CD4-positive, alpha-beta T cell treated with Interferon alpha-2 for 1 hour (primary cell): ENCODE measurements at regions not wholly inside any gene's neighbourhood (a gene's known extent, or its start where the extent isn't known, plus 50 kb on each side); places are given as distances from the start of the nearest gene placed in this dataset.

Source experiments
- DNase-seq, 2 donors: peaks; one replicate each; pipeline ENCODE4 v3.0.0-alpha.2; 2020 to 2022

GRCh38 chr11:134521452-134522289 is 109.6 kb upstream of the B3GAT1 start:
- DNase-seq: no peak

- DNase-seq: no peak
Observed at GRCh38 chr11:134521001-134521400, 109.0 kb upstream of the B3GAT1 start.

DNA sequence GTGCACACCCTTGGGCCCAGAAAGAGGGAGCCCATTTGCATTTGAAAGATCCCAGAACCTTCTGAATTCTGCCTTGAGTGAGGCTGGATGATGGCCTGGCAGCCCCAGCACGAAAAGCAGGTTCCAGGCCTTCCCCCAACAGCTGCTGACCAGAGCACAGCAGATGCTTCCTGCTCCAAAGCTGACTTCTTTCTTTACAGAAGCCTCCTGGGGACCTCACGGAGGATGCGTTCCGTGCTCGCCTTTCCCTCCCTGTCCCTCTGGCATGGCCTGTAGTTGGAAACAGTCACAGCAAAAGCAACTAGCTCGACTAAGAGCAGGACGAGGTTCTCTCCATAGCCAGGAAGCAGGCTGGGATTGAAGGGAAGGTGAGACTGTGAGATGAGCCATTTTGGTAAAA is 107.7 kb upstream of the B3GAT1 start:
- no peak for DNase-seq

DNA sequence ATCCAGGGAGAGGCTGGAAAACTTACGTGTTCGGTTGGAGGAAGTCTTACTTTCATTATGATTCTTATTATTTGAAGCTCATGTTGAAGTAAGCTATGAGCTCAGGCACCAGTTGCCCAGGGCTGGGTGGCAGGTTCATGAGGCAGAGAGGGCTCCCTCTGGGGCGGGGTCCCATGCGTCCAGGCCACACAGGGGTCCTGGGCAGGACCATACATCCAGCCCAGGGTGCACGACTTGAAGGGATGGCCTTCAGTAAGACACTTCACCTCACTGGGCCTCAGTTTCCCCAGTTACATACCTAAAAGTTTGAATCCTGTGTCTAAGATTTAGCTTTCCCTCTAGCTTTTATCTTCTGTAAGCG is 107.3 kb upstream of the B3GAT1 start:
- DNase-seq: no peak

DNA sequence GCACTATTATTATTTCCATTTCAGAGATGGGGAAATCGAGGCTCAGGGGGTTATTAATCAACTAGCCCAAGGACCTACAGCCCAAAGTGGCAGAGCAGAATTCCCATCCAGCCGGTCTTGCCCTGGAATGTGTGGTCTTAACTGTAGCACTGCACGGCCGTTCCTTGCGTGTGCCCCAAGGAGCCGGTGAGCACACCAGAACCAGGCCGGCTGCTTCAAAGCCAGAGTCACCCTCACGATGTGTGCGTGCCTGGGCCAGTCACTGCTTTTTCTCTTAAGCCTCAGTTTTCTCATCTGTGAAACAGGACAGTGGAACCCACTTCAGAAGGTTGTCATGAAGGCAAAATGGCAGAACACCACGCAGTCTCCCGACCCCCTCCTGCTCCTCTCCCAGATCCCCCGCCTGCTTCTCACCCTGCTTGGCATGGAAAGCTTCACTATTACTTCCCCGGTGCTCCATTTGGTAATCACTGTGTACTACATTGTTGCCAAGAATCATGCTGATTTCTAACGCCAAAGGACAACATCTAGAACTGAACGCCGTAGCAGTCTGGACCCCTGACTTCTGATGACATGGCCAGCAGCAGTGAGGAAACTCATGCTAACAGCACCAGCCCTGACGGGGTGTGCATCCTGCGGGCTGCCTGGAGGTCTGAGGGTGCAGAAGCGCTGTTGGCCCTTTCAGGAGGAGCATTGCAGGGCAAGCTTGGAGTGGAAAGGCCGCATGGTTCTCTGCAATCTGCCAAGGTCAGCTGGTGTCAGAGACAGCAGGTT is 106.8 kb upstream of the B3GAT1 start:
- DNase-seq: no peak

- DNase-seq: no peak
Observed at GRCh38 chr11:134517621-134518293, 105.7 kb upstream of the B3GAT1 start.

DNA sequence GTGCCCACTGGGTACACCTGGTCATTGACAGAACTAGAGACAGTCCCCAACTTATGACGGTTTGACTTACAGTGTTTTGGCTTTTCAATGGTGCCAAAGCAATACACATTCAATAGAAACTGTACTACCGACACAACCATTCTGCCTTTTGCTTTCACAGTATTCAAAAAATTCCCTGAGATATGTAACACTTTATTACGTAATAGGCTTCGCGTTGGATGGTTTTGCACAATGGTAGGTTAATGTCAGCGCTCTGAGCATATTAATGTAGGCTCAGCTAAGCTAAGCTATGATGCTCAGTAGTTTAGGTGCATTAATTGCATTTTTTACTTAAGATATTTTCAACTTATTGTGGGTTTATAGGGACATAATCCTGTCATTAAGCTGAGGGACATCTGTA is 105.1 kb upstream of the B3GAT1 start:
- no peak for DNase-seq

- DNase-seq: no peak
Observed at GRCh38 chr11:134516529-134516928, 104.5 kb upstream of the B3GAT1 start.

DNA sequence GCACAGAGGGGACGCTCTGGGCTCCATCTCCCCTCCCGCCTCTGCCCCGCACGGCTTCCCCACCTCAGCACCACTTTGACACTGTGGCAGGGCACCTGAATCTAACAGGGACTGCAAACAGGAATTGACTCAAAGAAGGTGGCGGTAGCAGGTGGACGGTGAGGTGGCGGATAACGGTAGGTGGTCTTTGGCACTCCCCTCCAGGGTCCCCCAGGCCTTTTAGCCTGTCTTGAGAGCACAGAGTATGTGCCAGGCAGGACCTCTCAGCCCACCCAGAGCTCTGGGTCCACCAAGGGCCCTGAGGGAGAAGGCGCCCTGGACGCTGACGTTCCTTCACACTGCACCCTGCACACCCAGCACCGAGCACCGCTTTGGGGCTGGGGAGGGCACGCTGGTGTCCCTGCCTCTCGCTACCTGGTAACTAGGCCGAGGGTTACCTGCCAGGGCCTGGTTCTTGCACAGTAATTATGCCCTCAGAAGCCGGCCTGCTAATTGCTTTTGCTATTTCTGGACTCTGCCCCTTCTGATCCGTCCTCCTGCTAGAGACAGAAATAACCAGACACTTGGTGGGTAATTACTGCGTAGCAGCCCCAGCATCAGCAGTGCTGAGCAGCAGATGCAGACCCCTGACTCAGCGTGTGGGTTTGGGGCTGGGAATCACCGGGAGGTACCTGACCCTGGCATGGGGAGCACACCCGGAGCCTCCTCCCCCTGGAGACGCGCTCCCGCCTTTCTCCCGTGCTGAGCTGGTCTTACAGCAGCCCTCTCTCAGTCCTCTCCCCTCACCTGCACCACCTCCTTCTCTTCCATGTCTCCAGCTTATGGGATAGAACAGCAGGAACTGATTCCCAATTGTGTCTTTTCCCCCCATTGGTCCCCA is 103.3 kb upstream of the B3GAT1 start:
- no peak for DNase-seq

- no peak for DNase-seq
Observed at GRCh38 chr11:134514354-134514951, 102.4 kb upstream of the B3GAT1 start.

- DNase-seq: no peak
Observed at GRCh38 chr11:134513585-134514120, 101.6 kb upstream of the B3GAT1 start.

- no peak for DNase-seq
Observed at GRCh38 chr11:134512571-134513538, 100.8 kb upstream of the B3GAT1 start.

DNA sequence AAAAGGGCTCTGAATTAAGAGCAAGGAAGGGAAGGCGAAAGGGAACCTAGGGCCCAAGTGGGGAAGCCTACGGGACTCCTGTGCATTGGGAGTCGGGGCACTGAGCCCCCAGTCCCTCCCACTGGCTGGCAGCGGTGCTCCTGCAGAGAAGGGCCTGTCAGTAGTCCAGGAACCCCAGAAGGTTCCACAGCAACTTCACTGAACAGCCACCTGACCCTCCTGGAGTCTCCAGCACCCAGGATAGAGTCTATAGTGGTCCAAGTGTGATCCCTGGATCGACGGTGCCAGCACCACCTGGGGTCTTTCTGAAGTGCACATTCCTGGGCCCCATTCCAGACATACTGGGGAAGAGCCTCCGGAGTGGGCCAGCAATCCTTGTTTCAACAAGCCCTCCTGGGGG is 100.0 kb upstream of the B3GAT1 start:
- DNase-seq: no peak

DNA sequence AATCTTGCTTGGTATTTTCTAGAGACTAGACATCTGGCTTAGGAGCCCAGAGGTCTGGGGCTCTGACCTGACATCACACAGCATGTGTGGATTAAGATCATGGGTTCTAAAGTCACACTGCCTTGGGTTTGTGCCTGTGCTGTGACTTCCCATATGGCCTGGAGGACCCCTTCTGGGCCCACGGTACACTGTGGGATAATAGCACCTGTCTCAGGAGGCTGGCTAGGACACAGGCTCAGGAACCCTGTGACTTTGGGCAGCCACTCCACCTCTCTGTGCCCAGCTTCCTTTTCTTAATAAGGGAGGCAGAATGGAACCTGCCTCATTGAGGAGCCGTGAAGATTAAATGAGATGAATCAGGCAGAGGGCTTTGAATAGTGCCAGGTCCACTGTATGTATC is 99.2 kb upstream of the B3GAT1 start:
- DNase-seq: no peak

DNA sequence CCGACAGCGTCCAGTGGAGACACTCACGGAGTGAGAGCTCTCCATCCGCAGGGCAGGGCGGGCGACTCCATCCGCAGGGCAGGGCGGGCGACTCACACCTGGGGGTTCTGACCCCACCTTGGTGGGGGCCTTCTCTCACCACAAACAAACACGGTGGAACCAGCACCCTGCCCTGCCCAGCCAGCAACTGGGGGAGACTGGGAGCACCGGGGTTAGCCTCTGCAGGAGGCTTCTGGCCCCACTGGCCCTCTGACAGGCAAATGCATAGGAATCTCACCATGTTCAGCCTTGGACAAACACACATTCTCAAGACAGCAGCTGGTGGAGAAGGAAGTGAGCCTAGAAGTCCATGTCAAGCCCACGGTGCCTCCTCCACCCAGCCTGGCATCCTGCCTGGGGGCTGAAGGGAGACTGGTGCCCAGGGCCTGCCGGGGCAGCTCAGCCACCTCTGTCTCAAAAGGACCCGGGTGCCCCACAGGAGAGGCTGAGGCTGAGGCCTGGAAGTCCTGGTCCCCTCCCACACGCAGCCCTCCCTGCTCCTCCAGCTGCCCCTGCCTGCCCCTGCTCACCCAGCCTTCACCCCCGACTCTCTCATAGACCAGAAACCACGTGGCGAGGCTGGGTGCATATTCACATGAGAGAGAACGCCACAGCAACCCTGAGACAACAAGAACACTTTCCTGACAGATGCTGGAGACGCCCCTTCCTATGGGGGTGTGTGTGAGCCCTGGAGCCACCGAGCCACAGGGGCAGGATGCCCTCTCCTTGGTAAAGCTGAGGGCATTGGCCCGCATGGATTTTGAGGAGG is 98.4 kb upstream of the B3GAT1 start:
- no peak for DNase-seq

- DNase-seq: no peak
Observed at GRCh38 chr11:134509381-134510232, 97.6 kb upstream of the B3GAT1 start.

GRCh38 chr11:134508219-134508990 is 96.4 kb upstream of the B3GAT1 start:
- DNase-seq: no peak

- no peak for DNase-seq
Observed at GRCh38 chr11:134506046-134506445, 94.0 kb upstream of the B3GAT1 start.
